DMS153 treated with DMSO at 0.1 percent for 48 hours (cell line): ENCODE measurements at regions not wholly inside any gene's neighbourhood (a gene's known extent, or its start where the extent isn't known, plus 50 kb on each side); places are given as distances from the start of the nearest gene placed in this dataset.
"Not testable (repeated sequence)": the region's sequence is repeated elsewhere in the genome, so short reads cannot be mapped to it uniquely, and the experiment has no call there.

ENCODE experiments used
- DNase-seq: peaks from one replicate; lab custom pipeline; 2025; ENCODE audit not compliant: unreplicated experiment; lab: John Stamatoyannopoulos, UW

GRCh38 chr13:48883786-48884185 lies 91.9 kb upstream of the FNDC3A start:
- DNase-seq, result not testable (repeated sequence)

- no peak for DNase-seq
Observed at GRCh38 chr13:48885027-48885395, 90.7 kb upstream of the FNDC3A start.

GRCh38 chr13:48888613-48889012 lies 87.1 kb upstream of the FNDC3A start:
- no peak for DNase-seq

- no peak for DNase-seq
Observed at GRCh38 chr13:48890391-48890790, 85.3 kb upstream of the FNDC3A start.

- no peak for DNase-seq
Observed at GRCh38 chr13:48891586-48891985, 84.1 kb upstream of the FNDC3A start.

- no peak for DNase-seq
Observed at GRCh38 chr13:48892053-48892687, 83.5 kb upstream of the FNDC3A start.

GRCh38 chr13:48892688-48893075 lies 83.0 kb upstream of the FNDC3A start:
- no peak for DNase-seq

GRCh38 chr13:48896312-48896711 lies 79.4 kb upstream of the FNDC3A start:
- DNase-seq, result no peak

- DNase-seq, result no peak
Observed at GRCh38 chr13:48901781-48902180, 73.9 kb upstream of the FNDC3A start.

- no peak for DNase-seq
Observed at GRCh38 chr13:48902368-48902767, 73.3 kb upstream of the FNDC3A start.

- no peak for DNase-seq
Observed at GRCh38 chr13:48904668-48905290, 70.9 kb upstream of the FNDC3A start.

GRCh38 chr13:48906200-48906599 lies 69.5 kb upstream of the FNDC3A start:
- no peak for DNase-seq

GRCh38 chr13:48908381-48909055 lies 67.2 kb upstream of the FNDC3A start:
- no peak for DNase-seq

- DNase-seq, result no peak
Observed at GRCh38 chr13:48909056-48909389, 66.7 kb upstream of the FNDC3A start.

- DNase-seq, result no peak
Observed at GRCh38 chr13:48910686-48911085, 65.0 kb upstream of the FNDC3A start.

GRCh38 chr13:48919751-48920150 lies 56.0 kb upstream of the FNDC3A start:
- no peak for DNase-seq

GRCh38 chr13:48920730-48921129 lies 55.0 kb upstream of the FNDC3A start:
- no peak for DNase-seq

- DNase-seq, result no peak
Observed at GRCh38 chr13:48923376-48923775, 52.3 kb upstream of the FNDC3A start.

- no peak for DNase-seq
Observed at GRCh38 chr13:48925001-48925400, 50.7 kb upstream of the FNDC3A start.
